K562 (cell line): ENCODE measurements at regions not wholly inside any gene's neighbourhood (a gene's known extent, or its start where the extent isn't known, plus 50 kb on each side); places are given as distances from the start of the nearest gene placed in this dataset.

Experiments
- ATAC-seq: fragments of 200-7000 bp; cut with Tn5 transposase; 3 replicates; pipeline ENCODE4 v1.9.1; 2020; ENCODE audit warnings: moderate library complexity
- BruUV-seq: library from RNA; stranded (reverse); fragments of 400-500 nt; replicated peaks from 2 replicates; lab custom pipeline; 2021; lab: Mats Ljungman, UMichigan
- CTCF ChIA-PET: fragments of 300-600 bp; formaldehyde crosslinking; extraction: SDS; loops from one replicate; lab custom pipeline; 2021; ENCODE audit warnings: low intra/inter-chr PET ratio; lab: Yijun Ruan, JAX
- POLR2A ChIA-PET: fragments of 300-600, 350-650 bp; sonication (Branson Sonifier 250); formaldehyde crosslinking; extraction: SDS; loops from one replicate; lab custom pipeline; 2021; ENCODE audit warnings: antibody characterized with exemption, inconsistent platforms; lab: Yijun Ruan, JAX
- DNase-seq, 4 experiments: peaks; one replicate each; pipeline versions ENCODE4 v3.0.0 to v3.0.0-alpha.2; 2011 to 2018; ENCODE audit warnings: low spot score in 3 of 4, mixed read lengths in 3 of 4; ENCODE audit errors: extremely low read depth in 1 of 4
- FAIRE-seq: peaks from 2 replicates; lab custom pipeline; 2011; peaks lifted over from hg19 to GRCh38; lab: Jason Lieb, UNC
- H2AFZ ChIP-seq: 2 replicates; pipeline ENCODE4 v1.6.0; 2011; ENCODE audit warnings: low read depth, low read length, control low read depth, inconsistent platforms
- H3K27ac ChIP-seq: fragments of 200-600 bp; 3 replicates; pipeline ENCODE4 v1.8.0; 2011; ENCODE audit warnings: low read depth, mild to moderate bottlenecking, control low read depth, inconsistent platforms, low read length, moderate library complexity, mixed read lengths; ENCODE audit errors: extremely low read depth
- H3K27me3 ChIP-seq, 2 experiments: fragments of 300-600 bp in 1 of 2; 2 replicates in 1 of 2; 3 replicates in 1 of 2; pipeline versions ENCODE4 v1.6.0 to v1.8.0; 2011; ENCODE audit warnings: inconsistent platforms in 2 of 2, low read length in 2 of 2, mild to moderate bottlenecking in 1 of 2, mixed read lengths in 1 of 2, moderate library complexity in 1 of 2; ENCODE audit not compliant: control insufficient read depth in 2 of 2, insufficient read depth in 2 of 2
- H3K36me3 ChIP-seq: fragments of 300-600 bp; 3 replicates; pipeline ENCODE4 v1.8.0; 2011; ENCODE audit warnings: mild to moderate bottlenecking, low read length, inconsistent platforms; ENCODE audit not compliant: control insufficient read depth, insufficient read depth
- H3K4me1 ChIP-seq, 2 experiments: fragments of 200-600 bp in 1 of 2; replicated peaks in 1 of 2; 2 replicates in 1 of 2; 3 replicates in 1 of 2; pipeline versions ENCODE4 v1.5.1 to v1.8.0; 2011; ENCODE audit warnings: inconsistent platforms in 2 of 2, low read length in 2 of 2, mild to moderate bottlenecking in 1 of 2, mixed read lengths in 1 of 2, moderate library complexity in 1 of 2; ENCODE audit not compliant: control insufficient read depth in 2 of 2, insufficient read depth in 2 of 2
- H3K4me2 ChIP-seq: 2 replicates; pipeline ENCODE4 v1.6.1; 2011; ENCODE audit warnings: low read length, control low read depth, inconsistent platforms, mixed read lengths; ENCODE audit not compliant: insufficient read depth
- H3K4me3 ChIP-seq: fragments of 200-600 bp; sonication (generic), shearing (Covaris generic); 2 replicates; pipeline ENCODE4 v1.5.1; 2016; ENCODE audit warnings: control low read depth, inconsistent platforms
- H3K79me2 ChIP-seq: fragments of 200-600 bp; 3 replicates; pipeline ENCODE4 v1.8.0; 2011; ENCODE audit warnings: low read length, inconsistent platforms; ENCODE audit not compliant: control insufficient read depth, insufficient read depth
- H3K9ac ChIP-seq, 2 experiments: 2 replicates each; pipeline versions ENCODE4 v1.6.0 to v1.6.1; 2011; ENCODE audit warnings: low read depth in 2 of 2, low read length in 2 of 2, control low read depth in 1 of 2, inconsistent platforms in 1 of 2, mild to moderate bottlenecking in 1 of 2, mixed read lengths in 1 of 2; ENCODE audit not compliant: insufficient read depth in 1 of 2
- H3K9me1 ChIP-seq: one replicate; pipeline ENCODE4 v1.6.0; 2011; ENCODE audit warnings: inconsistent platforms, mild to moderate bottlenecking, low read length, moderate library complexity; ENCODE audit not compliant: control insufficient read depth, insufficient read depth
- H3K9me3 ChIP-seq: replicated peaks from 2 replicates; pipeline ENCODE4 v1.5.1; 2011; ENCODE audit warnings: low read depth, low read length, inconsistent platforms; ENCODE audit not compliant: control insufficient read depth, insufficient read depth
- H4K20me1 ChIP-seq: replicated peaks from 2 replicates; pipeline ENCODE4 v1.6.1; 2011; ENCODE audit warnings: low read length, inconsistent platforms, mixed read lengths; ENCODE audit not compliant: control insufficient read depth, insufficient read depth
- ESRRA ChIP-seq: fragments of 450-650 bp; IDR thresholded peaks from 2 replicates; pipeline ENCODE4 v1.6.1; 2014; ENCODE audit warnings: low read depth, mild to moderate bottlenecking, moderate library complexity, borderline replicate concordance
- ESRRB ChIP-seq: fragments of 250-450 bp; sonication (Bioruptor Pico); IDR thresholded peaks from 2 replicates; pipeline ENCODE4 v1.5.0; 2020; ENCODE audit warnings: mild to moderate bottlenecking, moderate library complexity, borderline replicate concordance
- NR2C1 ChIP-seq, 2 experiments: fragments of 450-650 bp; IDR thresholded peaks; 2 replicates each; pipeline ENCODE4 v1.6.1; 2017; ENCODE audit warnings: mild to moderate bottlenecking in 2 of 2, antibody characterized with exemption in 1 of 2, inconsistent platforms in 1 of 2, missing compliant biosample characterization in 1 of 2, missing genetic modification characterization in 1 of 2
- ZNF347 ChIP-seq: fragments of 450-650 bp; formaldehyde crosslinking; IDR thresholded peaks from 2 replicates; pipeline ENCODE4 v1.4.0; 2020; ENCODE audit warnings: low read depth, mild to moderate bottlenecking, moderate library complexity
- ZNF57 ChIP-seq: fragments of 450-650 bp; formaldehyde crosslinking; IDR thresholded peaks from 2 replicates; pipeline ENCODE4 v1.4.0; 2020; ENCODE audit warnings: mild to moderate bottlenecking, moderate library complexity
- WGBS: fragments of 100-300 bp; shearing (Covaris generic); methylation state at CpG from one replicate; pipeline ENCODE4 v1.1.6; 2016; ENCODE audit warnings: low coverage, mixed read lengths; ENCODE audit not compliant: insufficient coverage; ENCODE audit errors: missing lambda C conversion rate; 5-methylcytosine and 5-hydroxymethylcytosine counted together
- in situ Hi-C: fragments of 300-500 bp; cut with MboI; formaldehyde crosslinking; loops from 4 replicates; pipeline ENCODE4 v1.15.0; 2018; ENCODE audit warnings: inconsistent platforms, mixed read lengths
- intact Hi-C: fragments of 100-400 bp; cut with micrococcal nuclease; formaldehyde crosslinking; loops from 2 replicates; pipeline ENCODE4 v1.14.2; 2022
- TF ChIP-seq, protein P1 (sequence below): fragments of 450-650 bp; conservative IDR thresholded peaks from 2 replicates; pipeline ENCODE4 v1.6.1; 2016; ENCODE audit warnings: missing genetic modification characterization, low read depth, mild to moderate bottlenecking, control low read depth, missing compliant biosample characterization
- TF ChIP-seq, protein P2 (sequence below): fragments of 150-350 bp; conservative IDR thresholded peaks from 2 replicates; pipeline ENCODE4 v1.6.1; 2014; ENCODE audit warnings: low read length

DNA sequence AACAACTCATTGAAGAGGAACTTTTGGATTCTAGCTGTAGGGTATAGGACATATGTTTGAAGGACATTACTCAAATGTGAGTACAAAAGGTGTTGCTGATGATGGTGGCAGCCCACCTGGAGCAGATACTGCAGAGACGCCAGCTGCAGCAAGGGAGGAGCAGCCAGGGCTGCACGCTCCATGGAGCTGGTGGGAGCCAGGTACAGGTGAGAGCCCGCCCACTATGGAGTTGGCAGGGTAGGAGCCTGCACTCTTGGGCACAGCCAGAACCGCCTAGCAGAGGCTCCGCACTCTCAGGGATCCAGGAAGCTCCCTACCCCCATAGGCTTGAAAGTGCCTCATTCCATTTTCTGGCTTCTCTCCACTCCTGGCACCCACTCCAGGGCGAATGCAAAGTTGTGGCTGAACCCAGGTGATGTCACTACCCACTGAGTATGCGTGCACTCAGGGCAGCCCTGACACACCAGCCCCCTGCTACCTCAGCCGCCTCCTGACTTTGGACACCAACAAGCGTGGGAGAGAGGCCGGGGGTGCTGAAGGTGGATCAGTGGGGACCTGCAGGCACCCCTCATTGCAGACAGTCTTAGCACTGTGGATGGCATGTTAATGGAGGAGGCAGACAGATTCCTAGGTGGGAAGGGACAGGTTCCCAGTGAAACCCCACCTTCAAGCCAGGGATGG lies 761.1 kb downstream of the IPMK start:
- DNase-seq = no peak
- Histone ChIP-seq H3K9me1 (no peaks in the 10 kb centered on the region), H4K20me1 (no peaks in the 10 kb centered on the region), H3K9ac (no peak overlapping the region), H3K4me3 (no peak overlapping the region), H3K79me2 (no peaks in the 10 kb centered on the region), H3K4me2 (no peak overlapping the region), H3K9me3 (no peaks in the 10 kb centered on the region; the same call in none of the 2 replicates), H3K36me3 (no peaks in the 10 kb centered on the region), H2AFZ (no peak overlapping the region), H3K27me3 (no peaks in the 10 kb centered on the region), H3K4me1 (no peaks in the 10 kb centered on the region), H3K27ac (no peak overlapping the region)
- no TSS peak for BruUV-seq
- WGBS = 2% methylated on average over 10 of the region's 10 CpGs
- ChIA-PET CTCF (no interaction called here), POLR2A (no interaction called here)
- intact Hi-C loops = no loop called here
- no peak for ATAC-seq
- TF ChIP-seq ESRRB (CRISPR knock-in tag) = no peak
- TF ChIP-seq NR2C1 (IDR thresholded peaks at IDR 0.05) = no peak
- TF ChIP-seq NR2C1 (tag; IDR thresholded peaks at IDR 0.05) = no peak
- TF ChIP-seq ZNF57 (CRISPR knock-in tag) = no peak
- TF ChIP-seq, protein P1, sequence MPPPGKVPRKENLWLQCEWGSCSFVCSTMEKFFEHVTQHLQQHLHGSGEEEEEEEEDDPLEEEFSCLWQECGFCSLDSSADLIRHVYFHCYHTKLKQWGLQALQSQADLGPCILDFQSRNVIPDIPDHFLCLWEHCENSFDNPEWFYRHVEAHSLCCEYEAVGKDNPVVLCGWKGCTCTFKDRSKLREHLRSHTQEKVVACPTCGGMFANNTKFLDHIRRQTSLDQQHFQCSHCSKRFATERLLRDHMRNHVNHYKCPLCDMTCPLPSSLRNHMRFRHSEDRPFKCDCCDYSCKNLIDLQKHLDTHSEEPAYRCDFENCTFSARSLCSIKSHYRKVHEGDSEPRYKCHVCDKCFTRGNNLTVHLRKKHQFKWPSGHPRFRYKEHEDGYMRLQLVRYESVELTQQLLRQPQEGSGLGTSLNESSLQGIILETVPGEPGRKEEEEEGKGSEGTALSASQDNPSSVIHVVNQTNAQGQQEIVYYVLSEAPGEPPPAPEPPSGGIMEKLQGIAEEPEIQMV (tag) = no peak
- TF ChIP-seq, protein P2, sequence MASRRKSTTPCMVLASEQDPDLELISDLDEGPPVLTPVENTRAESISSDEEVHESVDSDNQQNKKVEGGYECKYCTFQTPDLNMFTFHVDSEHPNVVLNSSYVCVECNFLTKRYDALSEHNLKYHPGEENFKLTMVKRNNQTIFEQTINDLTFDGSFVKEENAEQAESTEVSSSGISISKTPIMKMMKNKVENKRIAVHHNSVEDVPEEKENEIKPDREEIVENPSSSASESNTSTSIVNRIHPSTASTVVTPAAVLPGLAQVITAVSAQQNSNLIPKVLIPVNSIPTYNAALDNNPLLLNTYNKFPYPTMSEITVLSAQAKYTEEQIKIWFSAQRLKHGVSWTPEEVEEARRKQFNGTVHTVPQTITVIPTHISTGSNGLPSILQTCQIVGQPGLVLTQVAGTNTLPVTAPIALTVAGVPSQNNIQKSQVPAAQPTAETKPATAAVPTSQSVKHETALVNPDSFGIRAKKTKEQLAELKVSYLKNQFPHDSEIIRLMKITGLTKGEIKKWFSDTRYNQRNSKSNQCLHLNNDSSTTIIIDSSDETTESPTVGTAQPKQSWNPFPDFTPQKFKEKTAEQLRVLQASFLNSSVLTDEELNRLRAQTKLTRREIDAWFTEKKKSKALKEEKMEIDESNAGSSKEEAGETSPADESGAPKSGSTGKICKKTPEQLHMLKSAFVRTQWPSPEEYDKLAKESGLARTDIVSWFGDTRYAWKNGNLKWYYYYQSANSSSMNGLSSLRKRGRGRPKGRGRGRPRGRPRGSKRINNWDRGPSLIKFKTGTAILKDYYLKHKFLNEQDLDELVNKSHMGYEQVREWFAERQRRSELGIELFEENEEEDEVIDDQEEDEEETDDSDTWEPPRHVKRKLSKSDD = no peak
- no peak for TF ChIP-seq ESRRA
- TF ChIP-seq ZNF347 (CRISPR knock-in tag) = no peak
- in situ Hi-C loops = no loop called here
- no peak for FAIRE-seq
